Mesendoderm (in vitro differentiated cells): ENCODE measurements at regions not wholly inside any gene's neighbourhood (a gene's known extent, or its start where the extent isn't known, plus 50 kb on each side); places are given as distances from the start of the nearest gene placed in this dataset.

Source experiments
- DNase-seq: peaks from one replicate; pipeline ENCODE4 v3.0.0; 2013
- H2AK5ac ChIP-seq: 2 replicates; pipeline ENCODE4 v1.6.1; 2013; ENCODE audit warnings: low read length, inconsistent platforms
- H2BK120ac ChIP-seq: 2 replicates; pipeline ENCODE4 v1.6.1; 2013; ENCODE audit warnings: low read depth, mild to moderate bottlenecking, low read length, moderate library complexity, mixed read lengths
- H2BK15ac ChIP-seq: replicated peaks from 2 replicates; pipeline ENCODE4 v1.6.1; 2013; ENCODE audit warnings: low read depth, mild to moderate bottlenecking, moderate library complexity
- H2BK5ac ChIP-seq: 2 replicates; pipeline ENCODE4 v1.6.1; 2013; ENCODE audit warnings: low read length, inconsistent platforms
- H3K18ac ChIP-seq: 2 replicates; pipeline ENCODE4 v1.6.1; 2013; ENCODE audit warnings: mild to moderate bottlenecking, low read length, mixed read lengths
- H3K23ac ChIP-seq: one replicate; pipeline ENCODE4 v1.6.1; 2013; ENCODE audit warnings: low read length
- H3K27ac ChIP-seq: 2 replicates; pipeline ENCODE4 v1.5.1; 2013; ENCODE audit warnings: low read depth, mild to moderate bottlenecking, inconsistent platforms, low read length, moderate library complexity
- H3K27me3 ChIP-seq: 2 replicates; pipeline ENCODE4 v1.6.1; 2013; ENCODE audit warnings: low read length, control low read depth, mild to moderate bottlenecking, inconsistent platforms; ENCODE audit not compliant: insufficient read depth, poor library complexity
- H3K36me3 ChIP-seq: 2 replicates; pipeline ENCODE4 v1.6.1; 2013; ENCODE audit warnings: low read length, inconsistent platforms; ENCODE audit not compliant: control insufficient read depth, insufficient read depth
- H3K4ac ChIP-seq: one replicate; pipeline ENCODE4 v1.6.1; 2013; ENCODE audit warnings: low read depth, mild to moderate bottlenecking, low read length, moderate library complexity
- H3K4me1 ChIP-seq: 2 replicates; pipeline ENCODE4 v1.6.1; 2013; ENCODE audit warnings: low read depth, low read length, inconsistent platforms; ENCODE audit not compliant: control insufficient read depth
- H3K4me2 ChIP-seq: 2 replicates; pipeline ENCODE4 v1.6.1; 2013; ENCODE audit warnings: low read length
- H3K4me3 ChIP-seq: 2 replicates; pipeline ENCODE4 v1.5.1; 2013; ENCODE audit warnings: mild to moderate bottlenecking, low read length
- H3K56ac ChIP-seq: one replicate; pipeline ENCODE4 v1.6.1; 2013; ENCODE audit warnings: low read length
- H3K79me1 ChIP-seq: 2 replicates; pipeline ENCODE4 v1.6.1; 2013; ENCODE audit warnings: low read length, inconsistent platforms
- H3K79me2 ChIP-seq: 2 replicates; pipeline ENCODE4 v1.6.1; 2013; ENCODE audit warnings: mild to moderate bottlenecking, low read length; ENCODE audit not compliant: control insufficient read depth, insufficient read depth
- H3K9ac ChIP-seq: 2 replicates; pipeline ENCODE4 v1.6.1; 2013; ENCODE audit warnings: low read length, inconsistent platforms
- H4K5ac ChIP-seq: one replicate; pipeline ENCODE4 v1.6.1; 2013; ENCODE audit warnings: low read length
- H4K8ac ChIP-seq: one replicate; pipeline ENCODE4 v1.6.1; 2013; ENCODE audit warnings: low read depth, mild to moderate bottlenecking, control low read depth, low read length, moderate library complexity
- WGBS: extraction: QIAGEN DNeasy Blood & Tissue Kit; methylation state at CpG from one replicate; pipeline ENCODE4 v1.1.7; 2013; ENCODE audit warnings: low lambda C conversion rate, missing lambda C conversion rate; ENCODE audit not compliant: insufficient coverage; ENCODE audit errors: extremely low coverage; 5-methylcytosine and 5-hydroxymethylcytosine counted together

GRCh38 chr20:48300529-48300928 lies 515.2 kb upstream of the SULF2 start:
- no peak for DNase-seq
- Histone ChIP-seq H3K4me2 (no peak overlapping the region), H3K4me1 (peaks cover 4% of the 10 kb centered on the region), H3K79me1 (no peaks in the 10 kb centered on the region), H2BK15ac (no peak overlapping the region), H3K4ac (no peak overlapping the region), H3K9ac (no peak overlapping the region), H3K79me2 (no peaks in the 10 kb centered on the region), H3K56ac (no peak overlapping the region), H3K23ac (no peak overlapping the region), H3K27ac (no peak overlapping the region), H2BK120ac (no peak overlapping the region), H2BK5ac (no peak overlapping the region), H2AK5ac (no peak overlapping the region), H3K36me3 (no peaks in the 10 kb centered on the region), H3K27me3 (no peaks in the 10 kb centered on the region), H3K4me3 (no peak overlapping the region), H4K8ac (no peak overlapping the region), H3K18ac (no peak overlapping the region), H4K5ac (no peak overlapping the region)
- no CpG with 5 or more reads among the region's 1 CpG for WGBS

- Histone ChIP-seq H2AK5ac (no peak overlapping the region), H4K8ac (no peak overlapping the region), H3K27ac (no peak overlapping the region), H2BK5ac (peak overlapping the region; percentile 55), H3K23ac (no peak overlapping the region), H3K56ac (no peak overlapping the region), H4K5ac (no peak overlapping the region), H3K4me1 (peaks cover 8% of the 10 kb centered on the region), H3K27me3 (no peaks in the 10 kb centered on the region), H2BK120ac (no peak overlapping the region), H3K4me2 (no peak overlapping the region), H3K79me1 (no peaks in the 10 kb centered on the region), H3K4ac (no peak overlapping the region), H3K79me2 (no peaks in the 10 kb centered on the region), H2BK15ac (peak overlapping the region; percentile 37), H3K4me3 (no peak overlapping the region), H3K36me3 (no peaks in the 10 kb centered on the region), H3K9ac (no peak overlapping the region), H3K18ac (peak overlapping the region; percentile 43)
- WGBS = no CpG with 5 or more reads among the region's 7 CpGs
- peak; percentile 88 for DNase-seq
Observed at GRCh38 chr20:48298851-48299484, 513.7 kb upstream of the SULF2 start.

GRCh38 chr20:48298433-48298832 lies 513.2 kb upstream of the SULF2 start:
- Histone ChIP-seq H3K4me3 (no peak overlapping the region), H3K9ac (no peak overlapping the region), H3K79me2 (no peaks in the 10 kb centered on the region), H3K79me1 (no peaks in the 10 kb centered on the region), H4K5ac (no peak overlapping the region), H3K56ac (no peak overlapping the region), H3K23ac (no peak overlapping the region), H3K4ac (no peak overlapping the region), H2BK120ac (peak overlapping the region; percentile 7), H3K27me3 (no peaks in the 10 kb centered on the region), H3K27ac (no peak overlapping the region), H3K4me2 (no peak overlapping the region), H3K36me3 (no peaks in the 10 kb centered on the region), H2AK5ac (no peak overlapping the region), H2BK5ac (no peak overlapping the region), H3K18ac (no peak overlapping the region), H2BK15ac (no peak overlapping the region), H4K8ac (no peak overlapping the region), H3K4me1 (peaks cover 8% of the 10 kb centered on the region)
- no peak for DNase-seq

GRCh38 chr20:48295966-48296421 lies 510.7 kb upstream of the SULF2 start:
- Histone ChIP-seq H2BK5ac (peak overlapping the region; percentile 37), H2AK5ac (no peak overlapping the region), H3K27ac (peak overlapping the region; percentile 40), H3K79me2 (no peaks in the 10 kb centered on the region), H3K4me3 (no peak overlapping the region), H2BK120ac (peak overlapping the region; percentile 5), H2BK15ac (no peak overlapping the region), H3K23ac (no peak overlapping the region), H3K4me2 (no peak overlapping the region), H3K27me3 (no peaks in the 10 kb centered on the region), H3K56ac (peak overlapping the region; percentile 68), H4K5ac (peak overlapping the region; percentile 84), H3K4ac (peak overlapping the region; percentile 17), H4K8ac (no peak overlapping the region), H3K79me1 (no peaks in the 10 kb centered on the region), H3K36me3 (no peaks in the 10 kb centered on the region), H3K4me1 (peaks cover 18% of the 10 kb centered on the region), H3K18ac (peak overlapping the region; percentile 46), H3K9ac (no peak overlapping the region)
- DNase-seq = peak; percentile 95
- no CpG with 5 or more reads among the region's 6 CpGs for WGBS

- Histone ChIP-seq H2BK120ac (no peak overlapping the region), H3K27ac (peak overlapping the region; percentile 40), H2AK5ac (no peak overlapping the region), H3K79me1 (no peaks in the 10 kb centered on the region), H3K36me3 (no peaks in the 10 kb centered on the region), H3K4me3 (no peak overlapping the region), H3K18ac (peak overlapping the region; percentile 46), H3K4me2 (no peak overlapping the region), H4K5ac (no peak overlapping the region), H3K4ac (no peak overlapping the region), H2BK15ac (no peak overlapping the region), H3K23ac (no peak overlapping the region), H2BK5ac (peak overlapping the region; percentile 37), H3K27me3 (no peaks in the 10 kb centered on the region), H3K56ac (no peak overlapping the region), H3K79me2 (no peaks in the 10 kb centered on the region), H3K4me1 (peaks cover 18% of the 10 kb centered on the region), H4K8ac (no peak overlapping the region), H3K9ac (no peak overlapping the region)
- peak; percentile 100 for DNase-seq
- WGBS = no CpG with 5 or more reads among the region's 5 CpGs
Observed at GRCh38 chr20:48295445-48295903, 510.2 kb upstream of the SULF2 start.

GRCh38 chr20:48294942-48295341 lies 509.7 kb upstream of the SULF2 start:
- no peak overlapping the region for H3K23ac ChIP-seq
- DNase-seq = peak; percentile 67
- no CpG with 5 or more reads among the region's 5 CpGs for WGBS
- H3K4ac ChIP-seq = no peak overlapping the region
- peaks cover 18% of the 10 kb centered on the region for H3K4me1 ChIP-seq
- no peak overlapping the region for H3K4me2 ChIP-seq
- H2BK15ac ChIP-seq = no peak overlapping the region
- H4K8ac ChIP-seq = no peak overlapping the region
- peak overlapping the region; percentile 80 for H3K27ac ChIP-seq
- no peaks in the 10 kb centered on the region for H3K27me3 ChIP-seq
- peak overlapping the region; percentile 71 for H3K56ac ChIP-seq
- H2BK120ac ChIP-seq = peak overlapping the region; percentile 68
- no peaks in the 10 kb centered on the region for H3K79me2 ChIP-seq
- H3K36me3 ChIP-seq = no peaks in the 10 kb centered on the region
- H3K79me1 ChIP-seq = no peaks in the 10 kb centered on the region
- H2BK5ac ChIP-seq = peak overlapping the region; percentile 83
- peak overlapping the region; percentile 33 for H3K18ac ChIP-seq
- no peak overlapping the region for H4K5ac ChIP-seq
- no peak overlapping the region for H3K4me3 ChIP-seq
- H3K9ac ChIP-seq = peak overlapping the region; percentile 39
- peak overlapping the region; percentile 60 for H2AK5ac ChIP-seq
